H1 (cell line): ENCODE measurements at regions not wholly inside any gene's neighbourhood (a gene's known extent, or its start where the extent isn't known, plus 50 kb on each side); places are given as distances from the start of the nearest gene placed in this dataset.

Experiments
- CTCF ChIA-PET: fragments of 300-600 bp; sonication (Branson Sonifier 250); formaldehyde crosslinking; loops from one replicate; lab custom pipeline; 2021; ENCODE audit not compliant: partially characterized antibody; lab: Charles Lee
- POLR2A ChIA-PET: fragments of 300-600 bp; sonication (Branson Sonifier 250); formaldehyde crosslinking; loops from one replicate; lab custom pipeline; 2021; ENCODE audit warnings: inconsistent platforms; ENCODE audit not compliant: partially characterized antibody; lab: Charles Lee
- DNase-seq, 2 experiments: peaks; one replicate each; pipeline versions ENCODE4 v3.0.0 to v3.0.0-alpha.2; 2010 to 2022; ENCODE audit warnings: low spot score in 2 of 2, low read depth in 1 of 2, mixed read lengths in 1 of 2
- FAIRE-seq: peaks from 2 replicates; lab custom pipeline; 2011; peaks lifted over from hg19 to GRCh38; lab: Jason Lieb, UNC
- H2AFZ ChIP-seq: 2 replicates; pipeline ENCODE4 v1.8.1; 2012; ENCODE audit warnings: low read length, inconsistent platforms
- H2AK5ac ChIP-seq: 2 replicates; pipeline ENCODE4 v1.6.1; 2013; ENCODE audit warnings: low read depth, low read length
- H2BK120ac ChIP-seq: replicated peaks from 2 replicates; pipeline ENCODE3; 2013; ENCODE audit warnings: low read depth, low read length, inconsistent platforms
- H2BK12ac ChIP-seq: 2 replicates; pipeline ENCODE4 v1.6.1; 2013; ENCODE audit warnings: low read depth, low read length
- H2BK15ac ChIP-seq: 2 replicates; pipeline ENCODE4 v1.6.1; 2013; ENCODE audit warnings: low read length
- H2BK20ac ChIP-seq: 2 replicates; pipeline ENCODE4 v1.6.1; 2013; ENCODE audit warnings: low read length
- H2BK5ac ChIP-seq: 2 replicates; pipeline ENCODE4 v1.6.1; 2013; ENCODE audit warnings: low read depth, low read length
- H3K14ac ChIP-seq: 2 replicates; pipeline ENCODE4 v1.6.1; 2013; ENCODE audit warnings: inconsistent platforms; ENCODE audit not compliant: insufficient read length
- H3K18ac ChIP-seq: 2 replicates; pipeline ENCODE4 v1.6.1; 2013; ENCODE audit warnings: low read length; ENCODE audit errors: extremely low read depth
- H3K23ac ChIP-seq: 2 replicates; pipeline ENCODE4 v1.6.1; 2013; ENCODE audit warnings: inconsistent platforms; ENCODE audit not compliant: insufficient read length
- H3K23me2 ChIP-seq: 2 replicates; pipeline ENCODE4 v1.6.1; 2013; ENCODE audit warnings: low read depth, low read length
- H3K27ac ChIP-seq: 2 replicates; pipeline ENCODE4 v1.6.1; 2011; ENCODE audit warnings: low read depth, low read length, inconsistent platforms
- H3K27me3 ChIP-seq, 4 experiments: replicated peaks in 1 of 4; 1 replicate in 1 of 4; 2 replicates in 3 of 4; pipeline versions ENCODE4 v1.6.1 to v1.8.1; 2011 to 2013; ENCODE audit warnings: low read length in 3 of 4, mild to moderate bottlenecking in 3 of 4, inconsistent platforms in 2 of 4, mixed read lengths in 2 of 4, moderate library complexity in 1 of 4; ENCODE audit not compliant: control insufficient read depth in 3 of 4, insufficient read depth in 3 of 4; ENCODE audit errors: extremely low read depth in 1 of 4
- H3K36me3 ChIP-seq, 4 experiments: 2 replicates each; pipeline versions ENCODE4 v1.6.1 to v1.8.1; 2011 to 2013; ENCODE audit warnings: mild to moderate bottlenecking in 4 of 4, low read length in 3 of 4, moderate library complexity in 2 of 4, control low read depth in 1 of 4, inconsistent platforms in 1 of 4; ENCODE audit not compliant: insufficient read depth in 4 of 4, control insufficient read depth in 2 of 4
- H3K4ac ChIP-seq: replicated peaks from 2 replicates; pipeline ENCODE3; 2013; ENCODE audit warnings: low read length, low read depth, mixed read lengths, inconsistent platforms; ENCODE audit not compliant: insufficient read length
- H3K4me1 ChIP-seq, 4 experiments: replicated peaks in 1 of 4; 1 replicate in 1 of 4; 2 replicates in 3 of 4; pipeline versions ENCODE4 v1.6.1 to v1.8.1; 2011 to 2013; ENCODE audit warnings: low read length in 3 of 4, inconsistent platforms in 2 of 4, mixed read lengths in 1 of 4; ENCODE audit not compliant: insufficient read depth in 4 of 4, control insufficient read depth in 3 of 4
- H3K4me2 ChIP-seq, 2 experiments: 2 replicates each; pipeline versions ENCODE4 v1.6.1 to v1.8.1; 2011 to 2013; ENCODE audit warnings: low read depth in 2 of 2, low read length in 2 of 2, control low read depth in 1 of 2, inconsistent platforms in 1 of 2, mild to moderate bottlenecking in 1 of 2; ENCODE audit not compliant: insufficient read depth in 1 of 2
- H3K4me3 ChIP-seq, 4 experiments: fragments of 200-600, 300-600 bp in 1 of 4; sonication (generic), shearing (Covaris generic), sonication (Bioruptor Twin) in 1 of 4; 2 replicates each; pipeline versions ENCODE4 v1.5.1 to v1.8.1; 2011 to 2016; ENCODE audit warnings: low read length in 4 of 4, low read depth in 3 of 4, control low read depth in 2 of 4, inconsistent platforms in 2 of 4, mild to moderate bottlenecking in 2 of 4, mixed read lengths in 1 of 4, moderate library complexity in 1 of 4; ENCODE audit not compliant: insufficient read depth in 2 of 4; ENCODE audit errors: extremely low read depth in 1 of 4
- H3K56ac ChIP-seq: replicated peaks from 2 replicates; pipeline ENCODE3; 2013; ENCODE audit warnings: low read depth, mild to moderate bottlenecking, mixed read lengths, low read length, inconsistent platforms; ENCODE audit not compliant: insufficient read length
- H3K79me1 ChIP-seq: 2 replicates; pipeline ENCODE4 v1.6.1; 2013; ENCODE audit warnings: low read depth, low read length, control low read depth
- H3K79me2 ChIP-seq, 2 experiments: 2 replicates each; pipeline versions ENCODE4 v1.6.1 to v1.8.1; 2012 to 2013; ENCODE audit warnings: low read length in 2 of 2, mild to moderate bottlenecking in 2 of 2, inconsistent platforms in 1 of 2; ENCODE audit not compliant: insufficient read depth in 2 of 2, control insufficient read depth in 1 of 2
- H3K9ac ChIP-seq, 4 experiments: replicated peaks in 1 of 4; 1 replicate in 1 of 4; 2 replicates in 3 of 4; pipeline versions ENCODE4 v1.6.1 to v1.8.1; 2011 to 2013; ENCODE audit warnings: low read depth in 3 of 4, low read length in 3 of 4, control low read depth in 2 of 4, mild to moderate bottlenecking in 2 of 4, moderate library complexity in 2 of 4, inconsistent platforms in 1 of 4; ENCODE audit errors: extremely low read depth in 1 of 4
- H3K9me3 ChIP-seq, 2 experiments: 2 replicates each; pipeline versions ENCODE4 v1.6.1 to v1.8.1; 2012 to 2013; ENCODE audit warnings: mild to moderate bottlenecking in 2 of 2, moderate library complexity in 2 of 2, control low read depth in 1 of 2, inconsistent platforms in 1 of 2, low read depth in 1 of 2, low read length in 1 of 2, mixed read lengths in 1 of 2; ENCODE audit not compliant: insufficient read depth in 2 of 2
- H4K20me1 ChIP-seq, 2 experiments: replicated peaks in 1 of 2; 2 replicates each; pipeline versions ENCODE3 to v1.8.1; 2011 to 2013; ENCODE audit warnings: inconsistent platforms in 2 of 2, low read length in 2 of 2, mild to moderate bottlenecking in 1 of 2; ENCODE audit not compliant: insufficient read depth in 2 of 2, control insufficient read depth in 1 of 2
- H4K5ac ChIP-seq: 2 replicates; pipeline ENCODE4 v1.6.1; 2013; ENCODE audit warnings: low read length, low read depth, mixed read lengths, inconsistent platforms; ENCODE audit not compliant: insufficient read length
- H4K8ac ChIP-seq: 2 replicates; pipeline ENCODE4 v1.8.0; 2013; ENCODE audit warnings: mild to moderate bottlenecking, moderate library complexity, low read length, inconsistent platforms; ENCODE audit not compliant: insufficient read depth; ENCODE audit errors: extremely low read depth
- H4K91ac ChIP-seq: replicated peaks from 2 replicates; pipeline ENCODE3; 2013; ENCODE audit warnings: low read length, mixed read lengths, inconsistent platforms; ENCODE audit not compliant: insufficient read length
- BRCA1 ChIP-seq: IDR thresholded peaks from 2 replicates; pipeline ENCODE4 v1.6.1; 2012; ENCODE audit warnings: low read depth, low read length, improper control_type of control experiment
- GTF2F1 ChIP-seq: IDR thresholded peaks from 2 replicates; pipeline ENCODE4 v1.6.1; 2012; ENCODE audit warnings: low read depth, low read length, improper control_type of control experiment, borderline replicate concordance
- KDM5A ChIP-seq: fragments of 200-600 bp; IDR thresholded peaks from 2 replicates; pipeline ENCODE4 v1.7.1; 2012; ENCODE audit warnings: mild to moderate bottlenecking, low read length, inconsistent platforms, mixed read lengths
- RNF2 ChIP-seq: fragments of 200-900, 300-1000 bp; sonication (generic); IDR thresholded peaks from 2 replicates; pipeline ENCODE4 v1.7.1; 2016; ENCODE audit warnings: borderline replicate concordance, low read depth, mild to moderate bottlenecking, antibody characterized with exemption, low read length; ENCODE audit not compliant: poor library complexity, severe bottlenecking; ENCODE audit errors: missing control alignments
- SIN3A ChIP-seq, 2 experiments: IDR thresholded peaks in 1 of 2; conservative IDR thresholded peaks in 1 of 2; 2 replicates each; pipeline ENCODE4 v1.6.1; 2011 to 2012; ENCODE audit warnings: low read length in 2 of 2, improper control_type of control experiment in 1 of 2, low read depth in 1 of 2, mild to moderate bottlenecking in 1 of 2
- SP1 ChIP-seq: IDR thresholded peaks from 2 replicates; pipeline ENCODE4 v1.6.1; 2011; ENCODE audit warnings: low read depth, low read length
- TAF1 ChIP-seq: IDR thresholded peaks from 2 replicates; pipeline ENCODE4 v1.6.1; 2011; ENCODE audit warnings: mild to moderate bottlenecking, low read depth, low read length
- ZNF274 ChIP-seq: IDR thresholded peaks from 2 replicates; pipeline ENCODE4 v1.7.0; 2012; ENCODE audit warnings: low read length, borderline replicate concordance; ENCODE audit errors: extremely low read depth
- WGBS, 2 experiments: shearing (Covaris generic) in 1 of 2; methylation state at CpG; one replicate each; pipeline versions ENCODE4 v1.1.6 to v1.1.7; 2013 to 2015; ENCODE audit warnings: low lambda C conversion rate in 2 of 2, mixed read lengths in 2 of 2, inconsistent platforms in 1 of 2, low coverage in 1 of 2, missing lambda C conversion rate in 1 of 2; ENCODE audit not compliant: insufficient replicate concordance in 2 of 2, insufficient coverage in 1 of 2, insufficient read length in 1 of 2; ENCODE audit errors: extremely low coverage in 1 of 2, missing lambda C conversion rate in 1 of 2; 5-methylcytosine and 5-hydroxymethylcytosine counted together

- TF ChIP-seq BRCA1 = no peak
These were observed 83.1 kb upstream of the LMNB1 start (continued) for GRCh38 chr5:126693806-126694205.

- H4K20me1 ChIP-seq = no peaks in the 10 kb centered on the region
- H4K91ac ChIP-seq = no peak overlapping the region
- H2AK5ac ChIP-seq = no peak overlapping the region
- H4K8ac ChIP-seq = no peak overlapping the region
- H3K23me2 ChIP-seq = no peaks in the 10 kb centered on the region
- ChIA-PET CTCF (no interaction called here), POLR2A (no interaction called here)
- no peaks in the 10 kb centered on the region for H3K79me1 ChIP-seq
- no peak for TF ChIP-seq RNF2
- TF ChIP-seq SP1 = no peak
- TF ChIP-seq TAF1 = no peak
- TF ChIP-seq GTF2F1 = no peak
- no peak for TF ChIP-seq SIN3A (conservative IDR thresholded peaks at IDR 0.05 in 1 of 2, IDR thresholded peaks at IDR 0.05 in 1 of 2; ENCODE audit: low read depth in 1 of 2, low read length in 2 of 2)
- TF ChIP-seq ZNF274 = no peak
- TF ChIP-seq KDM5A = no peak
- H3K4me1 ChIP-seq = no peaks in the 10 kb centered on the region
- H3K36me3 ChIP-seq = no peaks in the 10 kb centered on the region
- no peak overlapping the region for H2BK5ac ChIP-seq
- no peak overlapping the region for H3K56ac ChIP-seq
- H3K9ac ChIP-seq = no peak overlapping the region
- H2AFZ ChIP-seq = no peak overlapping the region
- H3K23ac ChIP-seq = no peak overlapping the region
- H4K5ac ChIP-seq = no peak overlapping the region
- H3K9me3 ChIP-seq = no peaks in the 10 kb centered on the region
- no peak overlapping the region for H2BK15ac ChIP-seq
- FAIRE-seq (no peak), DNase-seq (no peak)
- WGBS, 2 experiments = 77% methylated on average over 2 of the region's 2 CpGs; no CpG with 5 or more reads in 1 of the 2 experiments
- H3K79me2 ChIP-seq = no peaks in the 10 kb centered on the region
- H3K27ac ChIP-seq = no peak overlapping the region
- no peak overlapping the region for H3K4me3 ChIP-seq
- no peak overlapping the region for H2BK20ac ChIP-seq
- H2BK120ac ChIP-seq = no peak overlapping the region
- no peak overlapping the region for H3K18ac ChIP-seq
- H2BK12ac ChIP-seq = no peak overlapping the region
- no peaks in the 10 kb centered on the region for H3K27me3 ChIP-seq
- H3K4me2 ChIP-seq = no peak overlapping the region
- H3K4ac ChIP-seq = no peak overlapping the region
- no peak overlapping the region for H3K14ac ChIP-seq
These were observed 82.5 kb upstream of the LMNB1 start for GRCh38 chr5:126694403-126694802.
